ENCODE measurements at regions not wholly inside any gene's neighbourhood (a gene's known extent, or its start where the extent isn't known, plus 50 kb on each side); places are given as distances from the start of the nearest gene placed in this dataset.

- Histone ChIP-seq H3K4me3 (no peak overlapping the region), H3K9me3 (no peaks in the 10 kb centered on the region), H3K36me3 (no peaks in the 10 kb centered on the region), H3K27me3 (no peaks in the 10 kb centered on the region), H3K4me1 (ENCODE audit: insufficient read depth) (no peaks in the 10 kb centered on the region), H3K27ac (no peak overlapping the region)
- DNase-seq = no peak
- intact Hi-C loops (cut with DNase I) = no loop called here
- TF ChIP-seq EP300 (IDR thresholded peaks at IDR 0.05) = no peak
- no peak for TF ChIP-seq POLR2A (IDR thresholded peaks at IDR 0.05)
- no peak for TF ChIP-seq CTCF (IDR thresholded peaks at IDR 0.05)
- WGBS, 3 donors = 70 to 83% (median 73%) methylated on average over 1 of the region's 1 CpG
Observed at GRCh38 chr18:44232500-44232899, 448.2 kb upstream of the SETBP1 start.

- 35 to 55% (median 43%) methylated on average over 2 of the region's 2 CpGs for WGBS, 3 donors
- H3K27ac ChIP-seq = no peak overlapping the region
- H3K36me3 ChIP-seq = no peaks in the 10 kb centered on the region
- H3K4me1 ChIP-seq (ENCODE audit: insufficient read depth) = no peaks in the 10 kb centered on the region
- no peaks in the 10 kb centered on the region for H3K9me3 ChIP-seq
- no peak for TF ChIP-seq CTCF (IDR thresholded peaks at IDR 0.05)
- TF ChIP-seq POLR2A (IDR thresholded peaks at IDR 0.05) = no peak
- no peak for TF ChIP-seq EP300 (IDR thresholded peaks at IDR 0.05)
- H3K4me3 ChIP-seq = no peak overlapping the region
- no peaks in the 10 kb centered on the region for H3K27me3 ChIP-seq
- no peak for DNase-seq
- intact Hi-C loops (cut with DNase I) = no loop called here
Observed at GRCh38 chr18:44238454-44238853, 442.2 kb upstream of the SETBP1 start.

- no peak for DNase-seq
- TF ChIP-seq EP300 (IDR thresholded peaks at IDR 0.05) (no peak), POLR2A (IDR thresholded peaks at IDR 0.05) (no peak), CTCF (IDR thresholded peaks at IDR 0.05) (no peak)
- intact Hi-C loops (cut with DNase I) = no loop called here
- Histone ChIP-seq H3K4me1 (ENCODE audit: insufficient read depth) (no peaks in the 10 kb centered on the region), H3K27ac (no peak overlapping the region), H3K36me3 (no peaks in the 10 kb centered on the region), H3K9me3 (no peaks in the 10 kb centered on the region), H3K27me3 (no peaks in the 10 kb centered on the region), H3K4me3 (no peak overlapping the region)
- WGBS, 3 donors = 86 to 94% (median 93%) methylated on average over 1 of the region's 1 CpG
Observed at GRCh38 chr18:44238911-44239310, 441.8 kb upstream of the SETBP1 start.

- no peaks in the 10 kb centered on the region for H3K9me3 ChIP-seq
- 80 to 84% (median 83%) methylated on average over 5 of the region's 5 CpGs for WGBS, 3 donors
Observed at GRCh38 chr18:44241020-44241419, 439.7 kb upstream of the SETBP1 start.

More at GRCh38 chr18:44241020-44241419, 439.7 kb upstream of the SETBP1 start:
- intact Hi-C loops (cut with DNase I) = no loop called here
- H3K4me1 ChIP-seq (ENCODE audit: insufficient read depth) = no peaks in the 10 kb centered on the region
- no peak overlapping the region for H3K27ac ChIP-seq
- DNase-seq = no peak
- no peak for TF ChIP-seq CTCF (IDR thresholded peaks at IDR 0.05)
- TF ChIP-seq POLR2A (IDR thresholded peaks at IDR 0.05) = no peak
- TF ChIP-seq EP300 (IDR thresholded peaks at IDR 0.05) = no peak
- no peaks in the 10 kb centered on the region for H3K27me3 ChIP-seq
- H3K36me3 ChIP-seq = no peaks in the 10 kb centered on the region
- no peak overlapping the region for H3K4me3 ChIP-seq
